ENCODE measurements at regions not wholly inside any gene's neighbourhood (a gene's known extent, or its start where the extent isn't known, plus 50 kb on each side); places are given as distances from the start of the nearest gene placed in this dataset.
A peak's percentile ranks its signal among the peaks of the same experiment; 100 is the strongest.

- no peak for DNase-seq
Observed at GRCh38 chr12:92488735-92489134, 214.1 kb upstream of the PLEKHG7 start.

GRCh38 chr12:92487138-92487485, 215.7 kb upstream of the PLEKHG7 start:
- DNase-seq, result no peak

GRCh38 chr12:92486443-92487137, 216.2 kb upstream of the PLEKHG7 start:
- DNase-seq, result no peak

- no peak for DNase-seq
Observed at GRCh38 chr12:92485351-92486348, 217.1 kb upstream of the PLEKHG7 start.

- DNase-seq, result no peak
Observed at GRCh38 chr12:92482599-92482998, 220.2 kb upstream of the PLEKHG7 start.

- no peak for DNase-seq
Observed at GRCh38 chr12:92481066-92481465, 221.7 kb upstream of the PLEKHG7 start.

GRCh38 chr12:92478692-92479091, 224.1 kb upstream of the PLEKHG7 start:
- DNase-seq, result no peak

- DNase-seq, result no peak
Observed at GRCh38 chr12:92476844-92477243, 225.9 kb upstream of the PLEKHG7 start.

GRCh38 chr12:92473564-92473963, 229.2 kb upstream of the PLEKHG7 start:
- DNase-seq, result no peak

GRCh38 chr12:92472201-92472600, 230.6 kb upstream of the PLEKHG7 start:
- no peak for DNase-seq

- DNase-seq, result no peak
Observed at GRCh38 chr12:92471551-92471950, 231.2 kb upstream of the PLEKHG7 start.

GRCh38 chr12:92470608-92471021, 232.2 kb upstream of the PLEKHG7 start:
- DNase-seq, result no peak

- DNase-seq, result no peak
Observed at GRCh38 chr12:92469837-92470236, 233.0 kb upstream of the PLEKHG7 start.

- peak; percentile 61 for DNase-seq
Observed at GRCh38 chr12:92468358-92469020, 234.3 kb upstream of the PLEKHG7 start.

- DNase-seq, result no peak
Observed at GRCh38 chr12:92467886-92468285, 234.9 kb upstream of the PLEKHG7 start.

GRCh38 chr12:92466391-92467305, 236.1 kb upstream of the PLEKHG7 start:
- peak; percentile 60 for DNase-seq

GRCh38 chr12:92465786-92466295, 236.9 kb upstream of the PLEKHG7 start:
- DNase-seq, result no peak

GRCh38 chr12:92464911-92465310, 237.9 kb upstream of the PLEKHG7 start:
- DNase-seq, result no peak

- no peak for DNase-seq
Observed at GRCh38 chr12:92463171-92463570, 239.6 kb upstream of the PLEKHG7 start.

- no peak for DNase-seq
Observed at GRCh38 chr12:92462527-92462926, 240.3 kb upstream of the PLEKHG7 start.

GRCh38 chr12:92462049-92462448, 240.7 kb upstream of the PLEKHG7 start:
- DNase-seq, result no peak

- DNase-seq, result no peak
Observed at GRCh38 chr12:92459850-92460249, 242.9 kb upstream of the PLEKHG7 start.

Data from NCI-H187 treated with DMSO at 0.1 percent for 48 hours (cell line).